ENCODE measurements at regions not wholly inside any gene's neighbourhood (a gene's known extent, or its start where the extent isn't known, plus 50 kb on each side); places are given as distances from the start of the nearest gene placed in this dataset.

DNA sequence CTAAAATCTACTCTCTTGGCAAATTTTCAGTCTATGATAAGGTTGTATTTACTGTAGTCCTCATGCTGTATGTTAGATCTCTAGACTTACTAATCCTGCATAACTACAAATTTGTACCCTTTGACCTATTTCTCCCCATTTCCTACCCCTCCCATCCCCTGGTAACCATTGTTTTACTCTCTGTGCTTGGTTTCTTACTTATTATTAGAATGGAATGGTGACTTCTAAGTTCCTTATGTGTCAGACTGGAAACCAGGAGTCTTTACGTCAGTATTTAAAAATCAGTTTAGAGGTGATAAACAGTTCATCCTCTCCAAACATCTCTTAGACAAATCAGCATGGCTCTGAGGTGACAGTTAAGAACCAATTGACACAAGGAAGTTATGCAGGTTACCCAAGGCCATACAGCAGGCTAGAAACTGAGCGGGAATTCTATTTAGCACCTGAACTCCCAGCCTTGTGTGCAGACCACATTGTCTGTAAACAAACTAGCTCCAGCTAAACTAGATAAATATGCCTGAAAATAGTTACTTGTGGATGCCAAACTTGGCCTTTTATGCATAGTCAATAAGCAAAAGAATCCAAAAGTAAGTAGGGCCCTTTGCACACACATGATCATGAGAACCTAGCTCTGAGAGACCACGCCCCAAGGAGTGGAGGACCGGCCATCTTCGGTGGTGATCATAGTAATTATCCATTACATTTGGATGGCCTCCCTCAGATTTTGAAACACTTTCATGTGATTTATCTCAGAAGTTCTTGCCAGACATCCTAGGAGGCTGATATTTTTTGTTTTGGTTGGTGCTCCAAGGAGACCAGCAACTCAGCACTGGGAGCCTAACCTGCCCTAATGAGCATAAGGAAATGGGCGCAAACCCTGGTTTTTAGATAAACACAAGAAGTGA is 72.3 kb upstream of the BOC start:
- no peak for DNase-seq
- H3K36me3 ChIP-seq (ENCODE audit: control insufficient read depth, insufficient read depth, low read length): no peaks in the 10 kb centered on the region
- 93% methylated on average over 6 of the region's 6 CpGs for WGBS (ENCODE audit: insufficient coverage)
- TF ChIP-seq, protein P1, sequence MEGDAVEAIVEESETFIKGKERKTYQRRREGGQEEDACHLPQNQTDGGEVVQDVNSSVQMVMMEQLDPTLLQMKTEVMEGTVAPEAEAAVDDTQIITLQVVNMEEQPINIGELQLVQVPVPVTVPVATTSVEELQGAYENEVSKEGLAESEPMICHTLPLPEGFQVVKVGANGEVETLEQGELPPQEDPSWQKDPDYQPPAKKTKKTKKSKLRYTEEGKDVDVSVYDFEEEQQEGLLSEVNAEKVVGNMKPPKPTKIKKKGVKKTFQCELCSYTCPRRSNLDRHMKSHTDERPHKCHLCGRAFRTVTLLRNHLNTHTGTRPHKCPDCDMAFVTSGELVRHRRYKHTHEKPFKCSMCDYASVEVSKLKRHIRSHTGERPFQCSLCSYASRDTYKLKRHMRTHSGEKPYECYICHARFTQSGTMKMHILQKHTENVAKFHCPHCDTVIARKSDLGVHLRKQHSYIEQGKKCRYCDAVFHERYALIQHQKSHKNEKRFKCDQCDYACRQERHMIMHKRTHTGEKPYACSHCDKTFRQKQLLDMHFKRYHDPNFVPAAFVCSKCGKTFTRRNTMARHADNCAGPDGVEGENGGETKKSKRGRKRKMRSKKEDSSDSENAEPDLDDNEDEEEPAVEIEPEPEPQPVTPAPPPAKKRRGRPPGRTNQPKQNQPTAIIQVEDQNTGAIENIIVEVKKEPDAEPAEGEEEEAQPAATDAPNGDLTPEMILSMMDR (IDR thresholded peaks at IDR 0.05): no peak
- no peaks in the 10 kb centered on the region for H3K4me1 ChIP-seq (ENCODE audit: control insufficient read depth, insufficient read depth, low read length)
- Mint-ChIP-seq H3K4me3 (no peak overlapping the region), H3K4me1 (peaks cover 0 to 6% of the 10 kb centered on the region in 2 donors), H3K9me3 (no peaks in the 10 kb centered on the region), H3K27me3 (ENCODE audit: low read depth in 2 of 2) (peaks cover 3 to 6% of the 10 kb centered on the region in 2 donors), H3K27ac (no peak overlapping the region), H3K36me3 (no peaks in the 10 kb centered on the region)
- H3K27ac ChIP-seq (ENCODE audit: low read length): no peak overlapping the region
- intact Hi-C loops (cut with micrococcal nuclease): no loop called here
- H3K4me3 ChIP-seq (ENCODE audit: low read length): no peak overlapping the region
- H3K9me3 ChIP-seq (ENCODE audit: control insufficient read depth, insufficient read depth, low read length): no peaks in the 10 kb centered on the region
- no peaks in the 10 kb centered on the region for H3K27me3 ChIP-seq (ENCODE audit: control insufficient read depth, insufficient read depth, low read length)
- ATAC-seq: no peak

DNA sequence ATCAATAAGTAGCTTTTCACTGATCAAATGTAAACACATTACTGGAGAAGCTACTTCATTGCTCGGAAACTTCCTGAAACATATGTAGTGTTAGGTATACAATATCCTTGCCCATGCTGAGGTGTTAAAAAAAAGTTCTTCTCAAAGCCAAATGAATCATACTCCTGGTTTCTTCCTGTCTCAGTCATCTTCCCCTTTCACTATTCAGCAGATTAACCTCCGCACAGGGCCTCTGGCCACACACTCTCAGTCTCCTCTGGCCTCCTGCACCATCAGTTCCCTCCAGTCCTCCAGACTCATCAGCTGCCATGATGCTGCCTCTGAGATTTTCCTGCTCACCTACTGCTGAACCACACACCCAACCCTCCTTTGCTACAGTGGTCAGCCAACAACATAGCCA is 70.5 kb upstream of the BOC start:
- H3K27ac Mint-ChIP-seq: no peak overlapping the region
- H3K36me3 Mint-ChIP-seq: no peaks in the 10 kb centered on the region
- TF ChIP-seq, protein P1 (IDR thresholded peaks at IDR 0.05): no peak
- Histone ChIP-seq H3K9me3 (ENCODE audit: control insufficient read depth, insufficient read depth, low read length) (no peaks in the 10 kb centered on the region), H3K36me3 (ENCODE audit: control insufficient read depth, insufficient read depth, low read length) (no peaks in the 10 kb centered on the region), H3K4me3 (ENCODE audit: low read length) (no peak overlapping the region), H3K27me3 (ENCODE audit: control insufficient read depth, insufficient read depth, low read length) (no peaks in the 10 kb centered on the region), H3K4me1 (ENCODE audit: control insufficient read depth, insufficient read depth, low read length) (no peaks in the 10 kb centered on the region), H3K27ac (ENCODE audit: low read length) (no peak overlapping the region)
- DNase-seq (no peak), ATAC-seq (no peak)
- H3K4me3 Mint-ChIP-seq: no peak overlapping the region
- H3K4me1 Mint-ChIP-seq: peaks cover 0 to 6% of the 10 kb centered on the region in 2 donors
- H3K9me3 Mint-ChIP-seq: no peaks in the 10 kb centered on the region
- intact Hi-C loops (cut with micrococcal nuclease): no loop called here
- WGBS (ENCODE audit: insufficient coverage): 57% methylated on average over 1 of the region's 2 CpGs
- peaks cover 3 to 7% of the 10 kb centered on the region in 2 donors for H3K27me3 Mint-ChIP-seq (ENCODE audit: low read depth in 2 of 2)

DNA sequence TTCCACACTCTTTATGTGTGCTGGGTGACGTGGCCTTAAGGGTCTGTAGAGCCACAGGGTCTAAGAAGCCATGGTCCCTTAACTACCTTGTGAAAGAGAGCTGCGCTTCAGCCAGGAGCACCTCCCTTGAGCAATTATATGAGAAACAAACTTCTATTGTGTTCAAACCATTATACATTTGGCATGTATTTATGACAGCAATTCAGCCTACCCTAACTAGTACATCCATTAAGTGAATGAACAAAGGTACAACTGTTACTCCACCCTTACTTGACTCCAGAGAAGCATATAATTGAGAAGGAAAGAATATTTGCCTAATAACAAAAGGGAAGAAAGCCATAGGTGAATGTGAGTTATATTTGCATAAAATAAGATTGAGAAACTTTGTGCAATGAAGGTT is 69.8 kb upstream of the BOC start:
- H3K9me3 ChIP-seq (ENCODE audit: control insufficient read depth, insufficient read depth, low read length): no peaks in the 10 kb centered on the region
- 76% methylated on average over 2 of the region's 2 CpGs for WGBS (ENCODE audit: insufficient coverage)
- H3K36me3 ChIP-seq (ENCODE audit: control insufficient read depth, insufficient read depth, low read length): no peaks in the 10 kb centered on the region
- no peaks in the 10 kb centered on the region for H3K27me3 ChIP-seq (ENCODE audit: control insufficient read depth, insufficient read depth, low read length)
- H3K27ac ChIP-seq (ENCODE audit: low read length): no peak overlapping the region
- H3K9me3 Mint-ChIP-seq: no peaks in the 10 kb centered on the region
- no peaks in the 10 kb centered on the region for H3K36me3 Mint-ChIP-seq
- H3K4me1 Mint-ChIP-seq: peaks cover 0 to 6% of the 10 kb centered on the region in 2 donors
- H3K4me1 ChIP-seq (ENCODE audit: control insufficient read depth, insufficient read depth, low read length): no peaks in the 10 kb centered on the region
- H3K27me3 Mint-ChIP-seq (ENCODE audit: low read depth in 2 of 2): peaks cover 3 to 7% of the 10 kb centered on the region in 2 donors
- H3K4me3 Mint-ChIP-seq: no peak overlapping the region
- no peak overlapping the region for H3K4me3 ChIP-seq (ENCODE audit: low read length)
- ATAC-seq: no peak
- DNase-seq: no peak
- TF ChIP-seq, protein P1 (IDR thresholded peaks at IDR 0.05): no peak
- H3K27ac Mint-ChIP-seq: no peak overlapping the region
- intact Hi-C loops (cut with micrococcal nuclease): no loop called here

DNA sequence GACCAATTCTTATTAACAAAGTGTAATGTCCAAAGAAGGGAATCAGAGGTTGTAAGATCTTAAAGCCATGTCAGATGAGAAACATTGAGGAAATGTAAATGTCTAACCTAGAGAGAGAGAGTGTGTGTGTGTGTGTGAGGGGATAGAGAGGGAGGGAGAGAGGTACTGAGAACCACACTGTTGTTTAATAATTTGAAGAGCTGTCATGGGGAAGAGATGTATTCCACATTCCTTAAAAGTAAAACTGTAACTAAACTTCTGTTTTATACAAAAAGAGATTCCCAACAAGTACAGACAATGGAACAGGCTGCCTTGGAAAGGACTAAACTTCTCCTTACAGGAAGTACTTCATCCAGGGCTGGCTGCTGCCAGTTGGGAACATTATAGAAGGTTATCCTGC is 68.9 kb upstream of the BOC start:
- no peak for ATAC-seq
- intact Hi-C loops (cut with micrococcal nuclease): no loop called here
- H3K27ac Mint-ChIP-seq: no peak overlapping the region

More for the DNA sequence above, 68.9 kb upstream of the BOC start:
- no peaks in the 10 kb centered on the region for H3K27me3 ChIP-seq (ENCODE audit: control insufficient read depth, insufficient read depth, low read length)
- no peak overlapping the region for H3K4me3 ChIP-seq (ENCODE audit: low read length)
- Mint-ChIP-seq H3K9me3 (no peaks in the 10 kb centered on the region), H3K36me3 (no peaks in the 10 kb centered on the region), H3K27me3 (ENCODE audit: low read depth in 2 of 2) (peaks cover 3 to 7% of the 10 kb centered on the region in 2 donors), H3K4me3 (no peak overlapping the region), H3K4me1 (peaks cover 0 to 6% of the 10 kb centered on the region in 2 donors)
- no peaks in the 10 kb centered on the region for H3K36me3 ChIP-seq (ENCODE audit: control insufficient read depth, insufficient read depth, low read length)
- TF ChIP-seq, protein P1 (IDR thresholded peaks at IDR 0.05): no peak
- no peak overlapping the region for H3K27ac ChIP-seq (ENCODE audit: low read length)
- H3K4me1 ChIP-seq (ENCODE audit: control insufficient read depth, insufficient read depth, low read length): no peaks in the 10 kb centered on the region
- no peak for DNase-seq
- H3K9me3 ChIP-seq (ENCODE audit: control insufficient read depth, insufficient read depth, low read length): no peaks in the 10 kb centered on the region
